GM12878 (cell line): ENCODE measurements at regions not wholly inside any gene's neighbourhood (a gene's known extent, or its start where the extent isn't known, plus 50 kb on each side); places are given as distances from the start of the nearest gene placed in this dataset.

Experiments used
- ATAC-seq: fragments of 200-7000 bp; cut with Tn5 transposase; 3 replicates; pipeline ENCODE4 v1.9.1; 2020; ENCODE audit warnings: mild to moderate bottlenecking, moderate library complexity
- BruUV-seq: library from RNA; stranded (reverse); fragments of 400-500 nt; replicated peaks from 2 replicates; lab custom pipeline; 2021; lab: Mats Ljungman, UMichigan
- CTCF ChIA-PET: fragments of 300-600 bp; sonication (Branson Sonifier 250); formaldehyde crosslinking; extraction: SDS; loops from one replicate; lab custom pipeline; 2021; ENCODE audit warnings: inconsistent platforms; lab: Yijun Ruan, JAX
- POLR2A ChIA-PET: fragments of 350-600 bp; formaldehyde crosslinking; extraction: SDS; loops from one replicate; lab custom pipeline; 2021; ENCODE audit warnings: inconsistent platforms; lab: Charles Lee
- RAD21 ChIA-PET: fragments of 300-600 bp; sonication (Branson Sonifier 250); formaldehyde crosslinking; loops from one replicate; lab custom pipeline; 2023; ENCODE audit warnings: antibody characterized with exemption; ENCODE audit not compliant: unreplicated experiment; lab: Charles Lee
- SMC1A ChIA-PET: fragments of 300-600 bp; sonication (Branson Sonifier 250); formaldehyde crosslinking; loops from one replicate; lab custom pipeline; 2023; ENCODE audit not compliant: unreplicated experiment, uncharacterized antibody; lab: Charles Lee
- DNase-seq: peaks from one replicate; pipeline ENCODE4 v3.0.0-alpha.2; 2011; ENCODE audit warnings: low read depth, low spot score
- FAIRE-seq: peaks from 3 replicates; lab custom pipeline; 2011; peaks lifted over from hg19 to GRCh38; lab: Jason Lieb, UNC
- H2AFZ ChIP-seq: 2 replicates; pipeline ENCODE4 v1.6.0; 2011; ENCODE audit warnings: low read depth, low read length, control low read depth; ENCODE audit not compliant: control insufficient read depth
- H3K27ac ChIP-seq: 2 replicates; pipeline ENCODE4 v1.5.1; 2011; ENCODE audit warnings: control low read depth; ENCODE audit not compliant: control insufficient read depth, insufficient read depth
- H3K27me3 ChIP-seq, 2 experiments: replicated peaks in 1 of 2; 2 replicates each; pipeline versions ENCODE4 v1.6.0 to v1.6.1; 2011; ENCODE audit warnings: low read length in 1 of 2; ENCODE audit not compliant: control insufficient read depth in 2 of 2, insufficient read depth in 2 of 2
- H3K36me3 ChIP-seq, 2 experiments: 2 replicates each; pipeline ENCODE4 v1.5.1; 2011; ENCODE audit warnings: low read length in 1 of 2; ENCODE audit not compliant: control insufficient read depth in 2 of 2, insufficient read depth in 2 of 2
- H3K4me1 ChIP-seq: 2 replicates; pipeline ENCODE4 v1.6.1; 2011; ENCODE audit warnings: mild to moderate bottlenecking, low read length, moderate library complexity, mixed read lengths; ENCODE audit not compliant: control insufficient read depth, insufficient read depth
- H3K4me2 ChIP-seq: 2 replicates; pipeline ENCODE4 v1.6.0; 2011; ENCODE audit warnings: control low read depth; ENCODE audit not compliant: control insufficient read depth, insufficient read depth
- H3K4me3 ChIP-seq: fragments of 200-600 bp; sonication (generic); 2 replicates; pipeline ENCODE4 v1.5.1; 2016
- H3K79me2 ChIP-seq: 2 replicates; pipeline ENCODE4 v1.6.0; 2011; ENCODE audit warnings: low read length; ENCODE audit not compliant: control insufficient read depth, insufficient read depth
- H3K9ac ChIP-seq: 2 replicates; pipeline ENCODE4 v1.8.0; 2011; ENCODE audit warnings: low read length, control low read depth, mixed read lengths; ENCODE audit not compliant: control insufficient read depth, insufficient read depth
- H3K9me3 ChIP-seq: replicated peaks from 3 replicates; pipeline ENCODE4 v1.5.1; 2011; ENCODE audit warnings: mild to moderate bottlenecking, low read length; ENCODE audit not compliant: control insufficient read depth, insufficient read depth
- H4K20me1 ChIP-seq: 2 replicates; pipeline ENCODE4 v1.6.0; 2011; ENCODE audit not compliant: control insufficient read depth, insufficient read depth
- DPF2 ChIP-seq: fragments of 450-650 bp; IDR thresholded peaks from 2 replicates; pipeline ENCODE4 v1.6.1; 2017; ENCODE audit warnings: mild to moderate bottlenecking
- KDM1A ChIP-seq: fragments of 200-600 bp; sonication (generic); IDR thresholded peaks from 2 replicates; pipeline ENCODE4 v1.6.1; 2016; ENCODE audit warnings: borderline replicate concordance
- NR2C1 ChIP-seq: fragments of 450-650 bp; IDR thresholded peaks from 2 replicates; pipeline ENCODE4 v1.6.1; 2017; ENCODE audit warnings: antibody characterized with exemption, mild to moderate bottlenecking, moderate library complexity
- RB1 ChIP-seq: fragments of 450-650 bp; formaldehyde crosslinking; IDR thresholded peaks from 2 replicates; pipeline ENCODE4 v1.6.1; 2017; ENCODE audit warnings: mild to moderate bottlenecking, borderline replicate concordance
- RBBP5 ChIP-seq: fragments of 200-600 bp; sonication (generic); conservative IDR thresholded peaks from 2 replicates; pipeline ENCODE4 v1.6.1; 2016
- SKIL ChIP-seq: fragments of 450-650 bp; IDR thresholded peaks from 2 replicates; pipeline ENCODE4 v1.6.1; 2017; ENCODE audit warnings: mild to moderate bottlenecking, low read depth, inconsistent platforms; ENCODE audit not compliant: poor library complexity, severe bottlenecking
- YBX1 ChIP-seq: fragments of 450-650 bp; IDR thresholded peaks from 2 replicates; pipeline ENCODE4 v1.6.1; 2016; ENCODE audit warnings: antibody characterized with exemption
- ZNF592 ChIP-seq: fragments of 450-650 bp; IDR thresholded peaks from 2 replicates; pipeline ENCODE4 v1.6.1; 2017; ENCODE audit warnings: mild to moderate bottlenecking, moderate library complexity
- WGBS: methylation state at CpG from one replicate; pipeline ENCODE4 v1.1.6; 2016; ENCODE audit warnings: low lambda C conversion rate; ENCODE audit not compliant: insufficient replicate concordance, insufficient coverage; ENCODE audit errors: missing lambda C conversion rate; 5-methylcytosine and 5-hydroxymethylcytosine counted together
- in situ Hi-C: fragments of 300-500 bp; cut with MboI; formaldehyde crosslinking; loops from 9 replicates; pipeline ENCODE4 v1.14.3; 2018; ENCODE audit warnings: mixed read lengths
- intact Hi-C: fragments of 100-400 bp; cut with micrococcal nuclease; formaldehyde crosslinking; loops from one replicate; pipeline ENCODE4 v1.14.2; 2022; ENCODE audit not compliant: unreplicated experiment

GRCh38 chr16:54648575-54648974 lies 282.1 kb upstream of the IRX5 start:
- in situ Hi-C loops, result no loop called here
- H2AFZ ChIP-seq, result no peak overlapping the region
- WGBS, result 42% methylated on average over 10 of the region's 10 CpGs
- SMC1A ChIA-PET, result no interaction called here
- RAD21 ChIA-PET, result no interaction called here
- H3K4me2 ChIP-seq, result no peak overlapping the region
- no peaks in the 10 kb centered on the region for H3K4me1 ChIP-seq
- intact Hi-C loops, result no loop called here
- H4K20me1 ChIP-seq, result no peaks in the 10 kb centered on the region
- H3K9me3 ChIP-seq, result no peaks in the 10 kb centered on the region
- H3K4me3 ChIP-seq, result no peak overlapping the region
- POLR2A ChIA-PET, result no interaction called here
- no peak overlapping the region for H3K27ac ChIP-seq
- CTCF ChIA-PET, result no interaction called here
- no peaks in the 10 kb centered on the region for H3K79me2 ChIP-seq
- TF ChIP-seq YBX1, result no peak
- TF ChIP-seq SKIL, result no peak
- no peak for TF ChIP-seq RBBP5
- TF ChIP-seq RB1, result no peak
- no peak for TF ChIP-seq ZNF592
- no peak for TF ChIP-seq NR2C1
- no peak for TF ChIP-seq DPF2
- TF ChIP-seq KDM1A, result no peak
- TF ChIP-seq, all 136 proteins: peak for 0
- H3K36me3 ChIP-seq, result no peaks in the 10 kb centered on the region
- H3K9ac ChIP-seq, result no peak overlapping the region
- BruUV-seq, result no TSS peak
- DNase-seq (no peak), FAIRE-seq (no peak), ATAC-seq (no peak)
- no peaks in the 10 kb centered on the region for H3K27me3 ChIP-seq
